Keratinocyte (primary cell): ENCODE measurements at regions not wholly inside any gene's neighbourhood (a gene's known extent, or its start where the extent isn't known, plus 50 kb on each side); places are given as distances from the start of the nearest gene placed in this dataset.

Experiments
- DNase-seq: peaks from one replicate; pipeline ENCODE4 v3.0.0-alpha.2; 2011; ENCODE audit warnings: low read depth, missing footprints, low spot score
- FAIRE-seq: peaks from 2 replicates; lab custom pipeline; 2011; peaks lifted over from hg19 to GRCh38; lab: Jason Lieb, UNC
- H2AFZ ChIP-seq: 2 replicates; pipeline ENCODE4 v1.6.0; 2012; ENCODE audit warnings: low read length, control low read depth, inconsistent platforms; ENCODE audit not compliant: control insufficient read depth
- H3K27ac ChIP-seq: 2 replicates; pipeline ENCODE4 v1.5.1; 2011; ENCODE audit warnings: low read length; ENCODE audit not compliant: control insufficient read depth, insufficient read depth
- H3K27me3 ChIP-seq: 3 replicates; pipeline ENCODE4 v1.6.0; 2011; ENCODE audit warnings: low read length; ENCODE audit not compliant: control insufficient read depth, insufficient read depth; ENCODE audit errors: extremely low read depth
- H3K36me3 ChIP-seq, 2 experiments: 2 replicates in 1 of 2; 3 replicates in 1 of 2; pipeline ENCODE4 v1.5.1; 2011; ENCODE audit warnings: low read length in 2 of 2, mild to moderate bottlenecking in 1 of 2; ENCODE audit not compliant: control insufficient read depth in 2 of 2, insufficient read depth in 2 of 2; ENCODE audit errors: extremely low read depth in 1 of 2
- H3K4me1 ChIP-seq: 3 replicates; pipeline ENCODE4 v1.5.1; 2011; ENCODE audit warnings: low read length; ENCODE audit not compliant: control insufficient read depth, insufficient read depth; ENCODE audit errors: extremely low read depth
- H3K4me2 ChIP-seq: 3 replicates; pipeline ENCODE4 v1.6.0; 2011; ENCODE audit warnings: low read depth, low read length; ENCODE audit not compliant: control insufficient read depth, insufficient read depth; ENCODE audit errors: extremely low read depth
- H3K4me3 ChIP-seq, 3 experiments: fragments of 200-600 bp in 1 of 3; sonication (generic) in 1 of 3; 2 replicates in 2 of 3; 3 replicates in 1 of 3; pipeline ENCODE4 v1.5.1; 2011 to 2016; ENCODE audit warnings: low read length in 3 of 3, mild to moderate bottlenecking in 3 of 3, control low read depth in 2 of 3, inconsistent platforms in 1 of 3, low read depth in 1 of 3, mixed read lengths in 1 of 3, mixed run types in 1 of 3, moderate library complexity in 1 of 3; ENCODE audit not compliant: control insufficient read depth in 2 of 3, insufficient read depth in 2 of 3; ENCODE audit errors: extremely low read depth in 1 of 3
- H3K79me2 ChIP-seq: 2 replicates; pipeline ENCODE4 v1.6.0; 2012; ENCODE audit warnings: low read length; ENCODE audit not compliant: control insufficient read depth, insufficient read depth
- H3K9ac ChIP-seq: 3 replicates; pipeline ENCODE4 v1.6.0; 2011; ENCODE audit warnings: low read length; ENCODE audit not compliant: control insufficient read depth, insufficient read depth; ENCODE audit errors: extremely low read depth
- H3K9me1 ChIP-seq: 3 replicates; pipeline ENCODE4 v1.6.0; 2011; ENCODE audit warnings: low read length; ENCODE audit not compliant: control insufficient read depth, insufficient read depth; ENCODE audit errors: extremely low read depth
- H3K9me3 ChIP-seq: 2 replicates; pipeline ENCODE4 v1.5.1; 2012; ENCODE audit warnings: low read depth, low read length; ENCODE audit not compliant: control insufficient read depth
- H4K20me1 ChIP-seq: 3 replicates; pipeline ENCODE4 v1.6.0; 2011; ENCODE audit warnings: low read length; ENCODE audit not compliant: control insufficient read depth, insufficient read depth; ENCODE audit errors: extremely low read depth
- CTCF ChIP-seq, 3 experiments: IDR thresholded peaks in 1 of 3; conservative IDR thresholded peaks in 1 of 3; optimal IDR thresholded peaks in 1 of 3; 2 replicates in 2 of 3; 3 replicates in 1 of 3; pipeline versions ENCODE3 to v1.5.1; 2011; ENCODE audit warnings: low read length in 3 of 3, mild to moderate bottlenecking in 3 of 3, moderate library complexity in 2 of 3, control low read depth in 1 of 3, inconsistent platforms in 1 of 3; ENCODE audit not compliant: insufficient read depth in 2 of 3; ENCODE audit errors: extremely low read depth in 1 of 3
- EZH2 ChIP-seq: IDR thresholded peaks from one replicate; pipeline ENCODE4 v1.6.1; 2012; ENCODE audit warnings: inconsistent platforms, mild to moderate bottlenecking, low read length, moderate library complexity
- dilution Hi-C: fragments of 300-500 bp; cut with MboI; formaldehyde crosslinking; loops from one replicate; pipeline ENCODE4 v1.7.0; 2020; ENCODE audit warnings: low sequenced_read_pairs; ENCODE audit not compliant: extremely low pct_ligation_motif_present

DNA sequence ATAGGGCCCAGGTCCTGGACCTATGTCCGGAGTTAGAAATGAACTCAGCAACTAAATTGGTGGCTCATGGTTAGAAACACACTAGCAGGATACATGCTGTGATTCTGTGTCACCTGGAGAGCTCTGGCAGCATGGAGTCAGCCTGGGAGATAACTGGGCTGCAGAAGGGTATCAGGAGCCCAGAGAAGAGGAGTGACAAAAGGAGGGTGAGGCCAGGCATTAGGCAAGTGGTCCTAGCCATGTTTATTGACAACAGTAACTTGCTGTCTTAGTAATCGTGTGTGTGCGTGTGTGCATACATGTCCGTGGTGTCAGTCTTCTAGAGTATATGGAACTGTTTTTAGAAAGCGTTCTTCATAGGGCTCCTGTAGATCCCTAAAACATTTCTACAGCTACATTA, 157.5 kb upstream of the PHYHIPL start:
- Histone ChIP-seq H3K9ac (no peak overlapping the region), H3K79me2 (no peaks in the 10 kb centered on the region), H2AFZ (no peak overlapping the region), H3K4me2 (no peak overlapping the region), H3K4me1 (no peaks in the 10 kb centered on the region), H3K27ac (no peak overlapping the region), H3K9me1 (no peaks in the 10 kb centered on the region), H3K27me3 (no peaks in the 10 kb centered on the region), H4K20me1 (no peaks in the 10 kb centered on the region), H3K4me3 (no peak overlapping the region), H3K36me3 (no peaks in the 10 kb centered on the region), H3K9me3 (no peaks in the 10 kb centered on the region)
- TF ChIP-seq EZH2, result no peak
- no peak for TF ChIP-seq CTCF (optimal IDR thresholded peaks at IDR 0.05 in 1 of 3, IDR thresholded peaks at IDR 0.05 in 1 of 3, conservative IDR thresholded peaks at IDR 0.05 in 1 of 3; ENCODE audit: extremely low read depth in 1 of 3, insufficient read depth in 2 of 3, low read length in 3 of 3)
- no peak for DNase-seq
- dilution Hi-C loops, result no loop called here
- FAIRE-seq, result no peak

DNA sequence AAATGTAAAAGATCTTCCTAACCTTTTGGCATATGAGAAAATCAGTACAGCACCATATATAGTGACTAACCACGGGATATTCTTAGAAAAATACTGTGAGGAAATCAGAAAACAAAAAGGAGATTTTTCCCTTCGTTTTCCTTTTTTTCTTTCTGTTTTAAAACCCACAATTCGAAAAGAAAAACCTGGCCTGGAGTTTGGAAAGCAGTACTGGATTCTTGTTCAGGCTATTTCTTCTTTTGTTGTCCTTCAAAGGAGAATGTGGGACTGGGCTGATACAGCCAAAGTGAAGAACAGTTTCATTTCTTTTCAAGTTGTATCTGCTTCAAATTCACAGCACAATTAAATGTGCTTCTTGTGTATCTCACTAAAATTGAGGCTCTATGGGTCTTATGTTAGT, 156.8 kb upstream of the PHYHIPL start:
- TF ChIP-seq CTCF (optimal IDR thresholded peaks at IDR 0.05 in 1 of 3, IDR thresholded peaks at IDR 0.05 in 1 of 3, conservative IDR thresholded peaks at IDR 0.05 in 1 of 3; ENCODE audit: extremely low read depth in 1 of 3, insufficient read depth in 2 of 3, low read length in 3 of 3) (no peak), EZH2 (no peak)
- no peak for FAIRE-seq
- Histone ChIP-seq H3K36me3 (no peaks in the 10 kb centered on the region), H3K9me1 (no peaks in the 10 kb centered on the region), H3K27ac (no peak overlapping the region), H3K4me1 (no peaks in the 10 kb centered on the region), H3K4me3 (no peak overlapping the region), H3K79me2 (no peaks in the 10 kb centered on the region), H4K20me1 (no peaks in the 10 kb centered on the region), H2AFZ (no peak overlapping the region), H3K27me3 (no peaks in the 10 kb centered on the region), H3K4me2 (no peak overlapping the region), H3K9me3 (no peaks in the 10 kb centered on the region), H3K9ac (no peak overlapping the region)
- dilution Hi-C loops, result no loop called here
- no peak for DNase-seq
